ENCODE measurements at regions not wholly inside any gene's neighbourhood (a gene's known extent, or its start where the extent isn't known, plus 50 kb on each side); places are given as distances from the start of the nearest gene placed in this dataset.
"Not testable (repeated sequence)": the region's sequence is repeated elsewhere in the genome, so short reads cannot be mapped to it uniquely, and the experiment has no call there.

- not testable (repeated sequence) for TF ChIP-seq CTCF (IDR thresholded peaks at IDR 0.05; ENCODE audit: low read depth, low read length, poor library complexity, severe bottlenecking); EZH2phosphoT487 (IDR thresholded peaks at IDR 0.05; ENCODE audit: borderline replicate concordance, low read length)
Measured at GRCh38 chr2:111424176-111424575, 303.5 kb downstream of the BCL2L11 start.

Measured in DOHH2 (cell line).